Stimulated activated CD4-positive, alpha-beta T cell treated with anti-CD3 and anti-CD28 coated beads, Interleukin-4, amount 100 ng/mL, for 4 hours (primary cell): ENCODE measurements at regions not wholly inside any gene's neighbourhood (a gene's known extent, or its start where the extent isn't known, plus 50 kb on each side); places are given as distances from the start of the nearest gene placed in this dataset.

Source experiments
- DNase-seq, 2 experiments: peaks; one replicate each; pipeline ENCODE4 v3.0.0-alpha.2; 2020

- no peak for DNase-seq
Observed at GRCh38 chr13:27014406-27015359, 156.9 kb downstream of the USP12 start.

- no peak for DNase-seq
Observed at GRCh38 chr13:27012482-27013197, 159.0 kb downstream of the USP12 start.

- DNase-seq = no peak
Observed at GRCh38 chr13:27011661-27012060, 159.9 kb downstream of the USP12 start.

- no peak for DNase-seq
Observed at GRCh38 chr13:27008733-27009132, 162.9 kb downstream of the USP12 start.

- no peak for DNase-seq
Observed at GRCh38 chr13:27007166-27007565, 164.4 kb downstream of the USP12 start.

- DNase-seq = no peak
Observed at GRCh38 chr13:27006519-27007161, 165.0 kb downstream of the USP12 start.

- no peak for DNase-seq
Observed at GRCh38 chr13:27005976-27006518, 165.6 kb downstream of the USP12 start.

GRCh38 chr13:27005556-27005955 is 166.1 kb downstream of the USP12 start:
- no peak for DNase-seq

- no peak for DNase-seq
Observed at GRCh38 chr13:27004866-27005265, 166.7 kb downstream of the USP12 start.

GRCh38 chr13:27004326-27004725 is 167.3 kb downstream of the USP12 start:
- DNase-seq = no peak

GRCh38 chr13:27001705-27002104 is 169.9 kb downstream of the USP12 start:
- DNase-seq = no peak

- no peak for DNase-seq
Observed at GRCh38 chr13:27000686-27001085, 170.9 kb downstream of the USP12 start.

GRCh38 chr13:26999499-26999898 is 172.1 kb downstream of the USP12 start:
- no peak for DNase-seq

- no peak for DNase-seq
Observed at GRCh38 chr13:26998292-26998691, 173.3 kb downstream of the USP12 start.

GRCh38 chr13:26996965-26997752 is 174.5 kb downstream of the USP12 start:
- DNase-seq = no peak

- no peak for DNase-seq
Observed at GRCh38 chr13:26995159-26995558, 176.5 kb downstream of the USP12 start.

- DNase-seq = no peak
Observed at GRCh38 chr13:26993780-26994179, 177.8 kb downstream of the USP12 start.

GRCh38 chr13:26992951-26993719 is 178.5 kb downstream of the USP12 start:
- DNase-seq = no peak

- DNase-seq = no peak
Observed at GRCh38 chr13:26991508-26992181, 180.0 kb downstream of the USP12 start.

GRCh38 chr13:26989957-26990713 is 181.5 kb downstream of the USP12 start:
- DNase-seq = no peak
